ENCODE measurements at regions not wholly inside any gene's neighbourhood (a gene's known extent, or its start where the extent isn't known, plus 50 kb on each side); places are given as distances from the start of the nearest gene placed in this dataset.

DNA sequence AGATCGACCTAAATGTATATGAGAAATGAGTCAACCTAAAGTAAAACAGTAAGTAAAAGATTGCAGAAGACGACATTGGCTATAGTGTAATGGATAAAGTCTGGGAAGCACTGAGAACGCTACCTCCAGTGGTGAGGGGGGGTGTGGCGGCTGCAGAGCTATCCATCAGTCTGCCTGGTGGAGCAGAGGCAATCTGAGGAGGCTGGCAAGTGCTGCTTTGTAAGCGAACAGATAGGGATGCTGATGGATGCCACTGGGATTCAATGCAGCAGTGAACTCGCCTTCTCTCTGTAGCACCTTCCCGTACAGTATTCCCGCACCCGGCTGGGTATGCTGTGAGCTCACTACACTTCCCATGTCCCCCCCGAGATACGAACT is 261.5 kb downstream of the NSG2 start:
- Mint-ChIP-seq H3K27ac (no peak overlapping the region), H3K36me3 (no peaks in the 10 kb centered on the region), H3K4me1 (peaks cover 3% of the 10 kb centered on the region), H3K27me3 (ENCODE audit: low read depth) (peaks cover 35% of the 10 kb centered on the region), H3K9me3 (no peaks in the 10 kb centered on the region), H3K4me3 (no peak overlapping the region)
- DNase-seq (ENCODE audit: low spot score in 2 of 2, unreplicated experiment in 2 of 2): no peak
- TF ChIP-seq, protein P1, sequence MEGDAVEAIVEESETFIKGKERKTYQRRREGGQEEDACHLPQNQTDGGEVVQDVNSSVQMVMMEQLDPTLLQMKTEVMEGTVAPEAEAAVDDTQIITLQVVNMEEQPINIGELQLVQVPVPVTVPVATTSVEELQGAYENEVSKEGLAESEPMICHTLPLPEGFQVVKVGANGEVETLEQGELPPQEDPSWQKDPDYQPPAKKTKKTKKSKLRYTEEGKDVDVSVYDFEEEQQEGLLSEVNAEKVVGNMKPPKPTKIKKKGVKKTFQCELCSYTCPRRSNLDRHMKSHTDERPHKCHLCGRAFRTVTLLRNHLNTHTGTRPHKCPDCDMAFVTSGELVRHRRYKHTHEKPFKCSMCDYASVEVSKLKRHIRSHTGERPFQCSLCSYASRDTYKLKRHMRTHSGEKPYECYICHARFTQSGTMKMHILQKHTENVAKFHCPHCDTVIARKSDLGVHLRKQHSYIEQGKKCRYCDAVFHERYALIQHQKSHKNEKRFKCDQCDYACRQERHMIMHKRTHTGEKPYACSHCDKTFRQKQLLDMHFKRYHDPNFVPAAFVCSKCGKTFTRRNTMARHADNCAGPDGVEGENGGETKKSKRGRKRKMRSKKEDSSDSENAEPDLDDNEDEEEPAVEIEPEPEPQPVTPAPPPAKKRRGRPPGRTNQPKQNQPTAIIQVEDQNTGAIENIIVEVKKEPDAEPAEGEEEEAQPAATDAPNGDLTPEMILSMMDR (IDR thresholded peaks at IDR 0.05; ENCODE audit: unreplicated experiment): no peak

DNA sequence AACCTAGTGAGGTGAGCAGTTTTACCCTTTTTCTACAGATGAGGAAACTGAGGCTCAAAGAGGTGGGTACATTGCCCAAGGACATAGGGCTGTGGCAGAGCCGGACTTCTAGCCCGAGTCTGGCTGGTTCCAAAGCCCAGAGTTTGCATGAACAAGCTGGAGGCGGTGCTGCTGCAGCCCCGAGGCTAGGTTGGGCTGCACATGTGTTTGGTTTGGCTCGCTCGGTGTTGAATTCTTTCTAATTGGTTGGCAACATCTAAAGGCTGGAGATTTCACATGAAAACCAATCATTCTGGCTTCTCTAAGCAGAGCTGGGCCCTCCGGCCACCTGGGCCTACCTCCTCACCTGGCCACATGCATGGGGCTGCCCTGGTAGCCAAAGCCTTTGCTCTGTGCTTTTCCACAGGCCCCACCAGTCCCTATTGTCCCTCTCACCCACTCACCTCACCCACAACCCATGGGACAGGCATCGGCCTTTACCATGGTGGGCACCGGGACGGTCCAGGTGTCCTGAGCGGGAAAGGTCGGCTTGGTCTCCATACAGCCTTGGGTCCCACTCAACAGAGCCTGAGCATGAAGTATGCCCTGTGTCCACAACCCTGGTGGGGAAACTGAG is 262.3 kb downstream of the NSG2 start:
- H3K27ac Mint-ChIP-seq: no peak overlapping the region
- no peaks in the 10 kb centered on the region for H3K9me3 Mint-ChIP-seq
- TF ChIP-seq, protein P1 (IDR thresholded peaks at IDR 0.05; ENCODE audit: unreplicated experiment): no peak
- no peak overlapping the region for H3K4me3 Mint-ChIP-seq
- H3K4me1 Mint-ChIP-seq: peaks cover 3% of the 10 kb centered on the region
- no peak for DNase-seq (ENCODE audit: low spot score in 2 of 2, unreplicated experiment in 2 of 2)
- H3K36me3 Mint-ChIP-seq: no peaks in the 10 kb centered on the region
- peaks cover 34% of the 10 kb centered on the region for H3K27me3 Mint-ChIP-seq (ENCODE audit: low read depth)

DNA sequence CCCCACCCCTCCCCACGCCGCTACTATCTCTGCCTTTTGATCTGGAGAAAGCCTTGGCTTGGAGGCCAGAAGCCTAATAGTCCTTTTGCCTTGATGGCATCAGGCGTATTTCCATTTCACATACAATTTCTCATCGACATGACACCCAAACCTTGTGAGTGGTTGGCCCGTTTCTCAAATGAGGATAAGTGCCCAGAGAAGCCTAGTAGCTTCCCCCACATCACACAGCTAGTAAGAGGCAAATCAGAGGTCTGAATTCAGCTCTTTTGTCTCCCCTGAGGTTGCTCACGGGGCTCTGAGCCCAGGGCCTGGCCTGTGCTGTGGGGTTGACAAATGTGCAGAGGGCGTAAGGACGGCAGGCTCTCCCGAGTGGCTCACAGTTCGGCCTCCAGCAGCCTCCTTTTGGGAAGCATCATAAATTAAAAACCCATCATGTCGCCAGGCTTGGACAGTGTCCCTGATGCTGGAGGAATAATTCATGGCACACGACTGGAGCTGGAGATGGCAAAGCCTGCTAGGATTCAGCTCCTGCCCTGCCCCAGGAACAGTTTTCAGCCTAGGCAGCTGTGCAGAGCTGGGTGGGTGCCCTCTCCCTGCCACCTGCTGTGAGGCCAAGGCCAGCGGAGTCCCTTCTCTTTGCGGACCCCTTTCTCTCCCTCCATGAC is 263.8 kb downstream of the NSG2 start:
- TF ChIP-seq, protein P1 (IDR thresholded peaks at IDR 0.05; ENCODE audit: unreplicated experiment): no peak
- H3K4me3 Mint-ChIP-seq: no peak overlapping the region
- H3K9me3 Mint-ChIP-seq: no peaks in the 10 kb centered on the region
- H3K36me3 Mint-ChIP-seq: no peaks in the 10 kb centered on the region
- DNase-seq (ENCODE audit: low spot score in 2 of 2, unreplicated experiment in 2 of 2): no peak
- peaks cover 35% of the 10 kb centered on the region for H3K27me3 Mint-ChIP-seq (ENCODE audit: low read depth)
- H3K4me1 Mint-ChIP-seq: peaks cover 3% of the 10 kb centered on the region
- H3K27ac Mint-ChIP-seq: no peak overlapping the region

DNA sequence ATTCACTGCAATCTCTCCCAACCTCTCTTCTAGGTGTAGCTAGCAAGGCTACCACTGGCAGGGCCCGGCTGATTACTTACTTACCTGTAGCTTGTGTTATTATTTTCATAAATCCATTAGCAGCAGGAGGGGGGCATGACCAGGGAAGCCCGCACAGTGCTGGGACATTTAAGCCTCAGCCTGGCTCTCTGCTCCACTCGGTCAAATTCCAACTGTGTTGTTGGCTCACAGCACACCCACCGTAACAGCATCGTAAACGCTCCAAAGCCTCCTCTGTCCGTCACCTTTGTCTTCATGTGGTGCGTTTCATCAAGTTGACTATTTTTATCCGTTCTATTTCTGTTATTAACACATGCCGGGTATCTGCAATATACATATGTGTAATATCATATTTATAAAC is 264.7 kb downstream of the NSG2 start:
- peaks cover 3% of the 10 kb centered on the region for H3K4me1 Mint-ChIP-seq
- TF ChIP-seq, protein P1 (IDR thresholded peaks at IDR 0.05; ENCODE audit: unreplicated experiment): no peak
- H3K27ac Mint-ChIP-seq: no peak overlapping the region
- no peaks in the 10 kb centered on the region for H3K9me3 Mint-ChIP-seq
- no peak for DNase-seq (ENCODE audit: low spot score in 2 of 2, unreplicated experiment in 2 of 2)
- no peaks in the 10 kb centered on the region for H3K36me3 Mint-ChIP-seq
- peaks cover 39% of the 10 kb centered on the region for H3K27me3 Mint-ChIP-seq (ENCODE audit: low read depth)
- H3K4me3 Mint-ChIP-seq: no peak overlapping the region

DNA sequence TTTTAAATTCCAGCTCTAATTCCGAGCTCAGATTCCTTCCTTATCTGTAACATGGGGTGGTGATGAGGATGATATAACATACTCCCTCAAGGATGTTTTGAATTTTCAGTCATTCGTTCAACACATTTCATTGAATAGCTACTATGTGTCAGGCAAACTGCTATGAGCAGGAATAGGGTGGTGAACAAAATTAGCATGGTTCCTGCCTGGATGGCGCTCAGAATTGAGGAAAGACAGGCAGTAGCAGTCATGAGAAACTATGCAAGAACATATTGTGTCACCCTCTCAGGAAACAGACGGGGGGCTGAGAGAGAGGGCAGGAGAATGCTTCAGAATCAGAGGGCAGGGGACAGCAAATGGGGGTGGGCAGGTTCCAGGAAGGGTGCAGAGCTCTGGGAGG is 265.2 kb downstream of the NSG2 start:
- no peak overlapping the region for H3K27ac Mint-ChIP-seq
- DNase-seq (ENCODE audit: low spot score in 2 of 2, unreplicated experiment in 2 of 2): no peak
- no peaks in the 10 kb centered on the region for H3K36me3 Mint-ChIP-seq
- no peaks in the 10 kb centered on the region for H3K9me3 Mint-ChIP-seq
- TF ChIP-seq, protein P1 (IDR thresholded peaks at IDR 0.05; ENCODE audit: unreplicated experiment): no peak
- H3K27me3 Mint-ChIP-seq (ENCODE audit: low read depth): peaks cover 39% of the 10 kb centered on the region
- peaks cover 3% of the 10 kb centered on the region for H3K4me1 Mint-ChIP-seq
- H3K4me3 Mint-ChIP-seq: peak overlapping the region; percentile 56
